GM18861 (cell line): ENCODE measurements at regions not wholly inside any gene's neighbourhood (a gene's known extent, or its start where the extent isn't known, plus 50 kb on each side); places are given as distances from the start of the nearest gene placed in this dataset.

ENCODE experiments used
- ATAC-seq: cut with Tn5 transposase; IDR thresholded peaks from one replicate; pipeline ENCODE4 v1.9.1; 2021; ENCODE audit not compliant: unreplicated experiment

- ATAC-seq, result peak; percentile 70
Measured at GRCh38 chr6:1482381-1483166, 93.2 kb downstream of the FOXF2 start.

GRCh38 chr6:1485678-1486077, 96.3 kb downstream of the FOXF2 start:
- no peak for ATAC-seq

GRCh38 chr6:1486387-1486786, 97.0 kb downstream of the FOXF2 start:
- ATAC-seq, result no peak

GRCh38 chr6:1487239-1487638, 97.9 kb downstream of the FOXF2 start:
- no peak for ATAC-seq

GRCh38 chr6:1491025-1491424, 101.6 kb downstream of the FOXF2 start:
- ATAC-seq, result no peak

- no peak for ATAC-seq
Measured at GRCh38 chr6:1491591-1492319, 102.4 kb downstream of the FOXF2 start.

GRCh38 chr6:1494671-1495070, 105.3 kb downstream of the FOXF2 start:
- no peak for ATAC-seq

- ATAC-seq, result no peak
Measured at GRCh38 chr6:1495344-1495743, 106.0 kb downstream of the FOXF2 start.

GRCh38 chr6:1496092-1496491, 106.7 kb downstream of the FOXF2 start:
- ATAC-seq, result no peak

- ATAC-seq, result no peak
Measured at GRCh38 chr6:1496836-1497760, 107.7 kb downstream of the FOXF2 start.

GRCh38 chr6:1497761-1498105, 108.4 kb downstream of the FOXF2 start:
- no peak for ATAC-seq

GRCh38 chr6:1498491-1499113, 109.2 kb downstream of the FOXF2 start:
- no peak for ATAC-seq

- ATAC-seq, result no peak
Measured at GRCh38 chr6:1499777-1500176, 109.9 kb upstream of the FOXC1 start.

GRCh38 chr6:1500913-1501312, 108.8 kb upstream of the FOXC1 start:
- no peak for ATAC-seq

- ATAC-seq, result no peak
Measured at GRCh38 chr6:1502041-1502440, 107.7 kb upstream of the FOXC1 start.

GRCh38 chr6:1503811-1504210, 105.9 kb upstream of the FOXC1 start:
- ATAC-seq, result no peak

- ATAC-seq, result no peak
Measured at GRCh38 chr6:1504465-1504864, 105.2 kb upstream of the FOXC1 start.

GRCh38 chr6:1507251-1507650, 102.5 kb upstream of the FOXC1 start:
- no peak for ATAC-seq

GRCh38 chr6:1509241-1509640, 100.5 kb upstream of the FOXC1 start:
- ATAC-seq, result no peak

GRCh38 chr6:1510239-1510638, 99.5 kb upstream of the FOXC1 start:
- no peak for ATAC-seq

GRCh38 chr6:1513215-1513780, 96.4 kb upstream of the FOXC1 start:
- no peak for ATAC-seq
